ENCODE measurements at regions not wholly inside any gene's neighbourhood (a gene's known extent, or its start where the extent isn't known, plus 50 kb on each side); places are given as distances from the start of the nearest gene placed in this dataset.

- no peaks in the 10 kb centered on the region for H3K9me3 ChIP-seq (ENCODE audit: control insufficient read depth, low read depth, low read length)
- no peaks in the 10 kb centered on the region for H3K23me2 ChIP-seq (ENCODE audit: insufficient read length, low read depth, low read length, poor library complexity, severe bottlenecking)
- no peak overlapping the region for H4K91ac ChIP-seq (ENCODE audit: insufficient read length, low read depth, low read length)
- no peak overlapping the region for H4K8ac ChIP-seq (replicated peaks; ENCODE audit: insufficient read length, low read depth, low read length)
- no peak overlapping the region for H3K14ac ChIP-seq (ENCODE audit: insufficient read depth, low read length)
- WGBS (ENCODE audit: extremely low coverage, insufficient read length, low lambda C conversion rate) = no CpG with 5 or more reads among the region's 8 CpGs
- Mint-ChIP-seq H3K27ac (peak overlapping the region in 2 of 3 experiments; percentile 58 to 100; a peak in 4 of 7 replicates), H3K36me3 (ENCODE audit: insufficient read depth in 1 of 3, low read depth in 3 of 3) (peaks cover 7 to 8% (median 8%) of the 10 kb centered on the region in 3 experiments; a peak in 6 of 7 replicates), H3K4me3 (peak overlapping the region in 1 of 2 experiments; percentile 16; a peak in 2 of 5 replicates), H3K9me3 (peaks cover 8 to 9% of the 10 kb centered on the region in 2 experiments), H3K4me1 (peaks cover 31 to 39% of the 10 kb centered on the region in 2 experiments), H3K27me3 (ENCODE audit: low read depth) (peaks cover 2% of the 10 kb centered on the region)
- H3K27me3 ChIP-seq (ENCODE audit: insufficient read depth, low read length) = no peaks in the 10 kb centered on the region
- no peak overlapping the region for H2BK20ac ChIP-seq (ENCODE audit: low read depth, low read length, poor library complexity, severe bottlenecking)
- DNase-seq = no peak
- H3K4me1 ChIP-seq (ENCODE audit: insufficient read depth, low read length) = peaks cover 9% of the 10 kb centered on the region; the same call in 1 of the 2 replicates
- H3K56ac ChIP-seq (ENCODE audit: insufficient read length, low read depth, low read length) = no peak overlapping the region
- no peak for TF ChIP-seq CTCF (conservative IDR thresholded peaks at IDR 0.05)
- H3K4me2 ChIP-seq (ENCODE audit: insufficient read depth, insufficient read length, low read length) = no peak overlapping the region
- no peak overlapping the region for H2AFZ ChIP-seq (ENCODE audit: low read length)
- no peaks in the 10 kb centered on the region for H3K79me2 ChIP-seq (ENCODE audit: insufficient read depth, low read length)
- H2BK15ac ChIP-seq (ENCODE audit: low read depth, low read length) = no peak overlapping the region
- no peak overlapping the region for H3T11ph ChIP-seq (ENCODE audit: low read length)
- H2AK5ac ChIP-seq (ENCODE audit: insufficient read length, low read length) = peak overlapping the region; percentile 5
- H3K9ac ChIP-seq (ENCODE audit: extremely low read depth, insufficient read length, low read length) = no peak overlapping the region
- no peak overlapping the region for H2BK5ac ChIP-seq (ENCODE audit: insufficient read length, low read length)
- no peak overlapping the region for H3K4ac ChIP-seq (ENCODE audit: low read depth, low read length)
- no peak overlapping the region for H3K23ac ChIP-seq (ENCODE audit: insufficient read length, low read depth, low read length)
- no peak overlapping the region for H2BK120ac ChIP-seq (ENCODE audit: low read depth, low read length, poor library complexity, severe bottlenecking)
- H3K27ac ChIP-seq (ENCODE audit: insufficient read length, low read depth, low read length) = peak overlapping the region; percentile 99
- no peaks in the 10 kb centered on the region for H4K20me1 ChIP-seq (ENCODE audit: control insufficient read depth, insufficient read depth, insufficient read length)
- no peaks in the 10 kb centered on the region for H3K79me1 ChIP-seq (ENCODE audit: insufficient read depth, low read depth, low read length, poor library complexity, severe bottlenecking)
- H4K5ac ChIP-seq (ENCODE audit: insufficient read length, low read depth, low read length) = no peak overlapping the region
- no peak overlapping the region for H2BK12ac ChIP-seq (ENCODE audit: insufficient read length, low read depth, low read length)
- H3K18ac ChIP-seq (ENCODE audit: insufficient read length, low read depth, low read length) = no peak overlapping the region
Measured at GRCh38 chr14:64644629-64645028, 59.6 kb upstream of the PLEKHG3 start.
